Fibroblast of skin of abdomen (primary cell): ENCODE measurements at regions not wholly inside any gene's neighbourhood (a gene's known extent, or its start where the extent isn't known, plus 50 kb on each side); places are given as distances from the start of the nearest gene placed in this dataset.

Experiments used
- DNase-seq: peaks from one replicate; pipeline ENCODE4 v3.0.0-alpha.2; 2013

- no peak for DNase-seq
Observed at GRCh38 chr2:15828576-15828975, 111.8 kb upstream of the MYCN start.

GRCh38 chr2:15829091-15829801 lies 111.1 kb upstream of the MYCN start:
- no peak for DNase-seq

GRCh38 chr2:15829985-15830384 lies 110.4 kb upstream of the MYCN start:
- no peak for DNase-seq

- no peak for DNase-seq
Observed at GRCh38 chr2:15830937-15831549, 109.3 kb upstream of the MYCN start.

GRCh38 chr2:15832030-15832709 lies 108.2 kb upstream of the MYCN start:
- no peak for DNase-seq

- no peak for DNase-seq
Observed at GRCh38 chr2:15832849-15833680, 107.3 kb upstream of the MYCN start.

- DNase-seq, result no peak
Observed at GRCh38 chr2:15833731-15834130, 106.6 kb upstream of the MYCN start.

- no peak for DNase-seq
Observed at GRCh38 chr2:15834381-15835031, 105.8 kb upstream of the MYCN start.

GRCh38 chr2:15835991-15836688 lies 104.2 kb upstream of the MYCN start:
- no peak for DNase-seq

GRCh38 chr2:15836689-15837610 lies 103.4 kb upstream of the MYCN start:
- no peak for DNase-seq

GRCh38 chr2:15838481-15839090 lies 101.8 kb upstream of the MYCN start:
- DNase-seq, result no peak

GRCh38 chr2:15839426-15840124 lies 100.8 kb upstream of the MYCN start:
- DNase-seq, result no peak

GRCh38 chr2:15840148-15840547 lies 100.2 kb upstream of the MYCN start:
- DNase-seq, result no peak

GRCh38 chr2:15840969-15841368 lies 99.4 kb upstream of the MYCN start:
- DNase-seq, result no peak

- no peak for DNase-seq
Observed at GRCh38 chr2:15841776-15842560, 98.4 kb upstream of the MYCN start.

GRCh38 chr2:15842758-15843666 lies 97.3 kb upstream of the MYCN start:
- DNase-seq, result no peak

- DNase-seq, result no peak
Observed at GRCh38 chr2:15844211-15844801, 96.0 kb upstream of the MYCN start.
